Tibial nerve (tissue), 4 donors: ENCODE measurements at regions not wholly inside any gene's neighbourhood (a gene's known extent, or its start where the extent isn't known, plus 50 kb on each side); places are given as distances from the start of the nearest gene placed in this dataset.

Experiments
- CTCF ChIP-seq, 5 experiments: fragments of 200-600 bp in 3 of 5; fragments of 450-650 bp in 2 of 5; sonication (generic) in 3 of 5; IDR thresholded peaks; one replicate each; pipeline ENCODE4 v1.5.1; 2016 to 2019; ENCODE audit warnings: antibody characterized with exemption in 5 of 5, mild to moderate bottlenecking in 3 of 5, moderate library complexity in 2 of 5
- EP300 ChIP-seq, 2 donors: sonication (generic); formaldehyde crosslinking; IDR thresholded peaks; one replicate each; pipeline ENCODE4 v1.6.1; 2017; ENCODE audit warnings: antibody characterized with exemption in 2 of 2, mild to moderate bottlenecking in 1 of 2
- POLR2A ChIP-seq, 2 donors: fragments of 450-650 bp; IDR thresholded peaks; one replicate each; pipeline ENCODE4 v1.6.1; 2017; ENCODE audit warnings: antibody characterized with exemption in 2 of 2, mild to moderate bottlenecking in 2 of 2, moderate library complexity in 2 of 2

GRCh38 chr4:145351922-145352321, 129.7 kb upstream of the SMAD1 start:
- TF ChIP-seq POLR2A (IDR thresholded peaks at IDR 0.05) = no peak
- no peak for TF ChIP-seq CTCF (IDR thresholded peaks at IDR 0.05)
- no peak for TF ChIP-seq EP300 (IDR thresholded peaks at IDR 0.05)
